ENCODE measurements at regions not wholly inside any gene's neighbourhood (a gene's known extent, or its start where the extent isn't known, plus 50 kb on each side); places are given as distances from the start of the nearest gene placed in this dataset.

DNA sequence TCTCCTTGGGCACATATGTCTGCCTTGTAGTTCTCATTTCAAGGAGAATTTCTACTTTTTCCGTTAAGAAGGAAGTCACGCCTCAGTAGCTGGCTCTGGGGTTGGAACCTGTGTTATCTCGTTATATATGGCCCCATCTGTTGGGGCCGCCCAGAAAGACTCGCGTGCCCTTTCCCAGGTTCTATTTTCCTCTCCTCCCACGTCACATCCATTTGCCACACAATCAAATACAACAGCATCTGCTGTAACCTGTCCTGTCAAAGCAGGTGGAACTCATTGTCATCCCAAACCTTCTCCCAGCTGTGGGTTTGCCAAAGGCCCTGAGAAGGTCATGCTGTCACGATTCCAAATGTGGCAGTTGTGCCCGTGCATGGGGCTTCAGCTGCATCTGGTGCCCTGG, 213.1 kb upstream of the ZBED5 start:
- TF ChIP-seq, protein P1, sequence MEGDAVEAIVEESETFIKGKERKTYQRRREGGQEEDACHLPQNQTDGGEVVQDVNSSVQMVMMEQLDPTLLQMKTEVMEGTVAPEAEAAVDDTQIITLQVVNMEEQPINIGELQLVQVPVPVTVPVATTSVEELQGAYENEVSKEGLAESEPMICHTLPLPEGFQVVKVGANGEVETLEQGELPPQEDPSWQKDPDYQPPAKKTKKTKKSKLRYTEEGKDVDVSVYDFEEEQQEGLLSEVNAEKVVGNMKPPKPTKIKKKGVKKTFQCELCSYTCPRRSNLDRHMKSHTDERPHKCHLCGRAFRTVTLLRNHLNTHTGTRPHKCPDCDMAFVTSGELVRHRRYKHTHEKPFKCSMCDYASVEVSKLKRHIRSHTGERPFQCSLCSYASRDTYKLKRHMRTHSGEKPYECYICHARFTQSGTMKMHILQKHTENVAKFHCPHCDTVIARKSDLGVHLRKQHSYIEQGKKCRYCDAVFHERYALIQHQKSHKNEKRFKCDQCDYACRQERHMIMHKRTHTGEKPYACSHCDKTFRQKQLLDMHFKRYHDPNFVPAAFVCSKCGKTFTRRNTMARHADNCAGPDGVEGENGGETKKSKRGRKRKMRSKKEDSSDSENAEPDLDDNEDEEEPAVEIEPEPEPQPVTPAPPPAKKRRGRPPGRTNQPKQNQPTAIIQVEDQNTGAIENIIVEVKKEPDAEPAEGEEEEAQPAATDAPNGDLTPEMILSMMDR (IDR thresholded peaks at IDR 0.05; ENCODE audit: insufficient read depth, low read length), result no peak
- TF ChIP-seq POLR2AphosphoS5 (IDR thresholded peaks at IDR 0.05; ENCODE audit: low read depth), result no peak

All from HL-60 (cell line).